ENCODE measurements at regions not wholly inside any gene's neighbourhood (a gene's known extent, or its start where the extent isn't known, plus 50 kb on each side); places are given as distances from the start of the nearest gene placed in this dataset.

- no peak for DNase-seq
- WGBS (ENCODE audit: low lambda C conversion rate), result 75% methylated on average over 6 of the region's 6 CpGs
- no peaks in the 10 kb centered on the region for H3K9me3 ChIP-seq
- TF ChIP-seq, protein P1, sequence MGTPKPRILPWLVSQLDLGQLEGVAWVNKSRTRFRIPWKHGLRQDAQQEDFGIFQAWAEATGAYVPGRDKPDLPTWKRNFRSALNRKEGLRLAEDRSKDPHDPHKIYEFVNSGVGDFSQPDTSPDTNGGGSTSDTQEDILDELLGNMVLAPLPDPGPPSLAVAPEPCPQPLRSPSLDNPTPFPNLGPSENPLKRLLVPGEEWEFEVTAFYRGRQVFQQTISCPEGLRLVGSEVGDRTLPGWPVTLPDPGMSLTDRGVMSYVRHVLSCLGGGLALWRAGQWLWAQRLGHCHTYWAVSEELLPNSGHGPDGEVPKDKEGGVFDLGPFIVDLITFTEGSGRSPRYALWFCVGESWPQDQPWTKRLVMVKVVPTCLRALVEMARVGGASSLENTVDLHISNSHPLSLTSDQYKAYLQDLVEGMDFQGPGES (IDR thresholded peaks at IDR 0.05; ENCODE audit: low read depth, low read length), result no peak
- TF ChIP-seq EZH2phosphoT487 (IDR thresholded peaks at IDR 0.05; ENCODE audit: borderline replicate concordance, low read depth) (no peak), NRF1 (IDR thresholded peaks at IDR 0.05; ENCODE audit: low read depth, low read length) (no peak), RCOR1 (IDR thresholded peaks at IDR 0.05; ENCODE audit: low read length) (no peak), POLR2AphosphoS5 (IDR thresholded peaks at IDR 0.05; ENCODE audit: low read depth, low read length) (no peak), USF1 (IDR thresholded peaks at IDR 0.05; ENCODE audit: borderline replicate concordance, low read depth) (no peak), RFX5 (IDR thresholded peaks at IDR 0.05; ENCODE audit: low read length) (no peak), SIN3A (IDR thresholded peaks at IDR 0.05; ENCODE audit: borderline replicate concordance, low read depth, low read length) (no peak)
- TF ChIP-seq, protein P2, sequence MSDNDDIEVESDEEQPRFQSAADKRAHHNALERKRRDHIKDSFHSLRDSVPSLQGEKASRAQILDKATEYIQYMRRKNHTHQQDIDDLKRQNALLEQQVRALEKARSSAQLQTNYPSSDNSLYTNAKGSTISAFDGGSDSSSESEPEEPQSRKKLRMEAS (IDR thresholded peaks at IDR 0.05; ENCODE audit: low read depth), result no peak
- no peak overlapping the region for H3K9ac ChIP-seq
- H3K27ac ChIP-seq (ENCODE audit: low read depth in 2 of 2, low read length in 1 of 2), result no peak overlapping the region
- H3K79me2 ChIP-seq (ENCODE audit: insufficient read depth), result no peaks in the 10 kb centered on the region
- no peak overlapping the region for H3K4me2 ChIP-seq
- no peak overlapping the region for H3K4me3 ChIP-seq (ENCODE audit: low read depth in 2 of 2, low read length in 1 of 2)
- no peaks in the 10 kb centered on the region for H3K4me1 ChIP-seq (ENCODE audit: control insufficient read depth in 1 of 2, insufficient read depth in 2 of 2, low read depth in 1 of 2, low read length in 1 of 2)
- H2AFZ ChIP-seq (ENCODE audit: low read depth), result no peak overlapping the region
- no peaks in the 10 kb centered on the region for H4K20me1 ChIP-seq (ENCODE audit: insufficient read depth)
- H3F3A ChIP-seq (replicated peaks; ENCODE audit: insufficient read depth), result no peaks in the 10 kb centered on the region
- CTCF ChIA-PET, result no interaction called here
- H3K27me3 ChIP-seq (ENCODE audit: insufficient read depth), result no peaks in the 10 kb centered on the region; the same call in 1 of the 2 replicates
- POLR2A ChIA-PET, result no interaction called here
- no peaks in the 10 kb centered on the region for H3K9me2 ChIP-seq
- H3K36me3 ChIP-seq (replicated peaks in 1 of 2; ENCODE audit: control insufficient read depth in 1 of 2, insufficient read depth in 2 of 2, low read length in 1 of 2), result no peaks in the 10 kb centered on the region
Observed at GRCh38 chr12:45627407-45628069, 102.0 kb upstream of the ARID2 start.

GRCh38 chr12:45629292-45629691 lies 100.2 kb upstream of the ARID2 start:
- Histone ChIP-seq H3F3A (replicated peaks; ENCODE audit: insufficient read depth) (no peaks in the 10 kb centered on the region), H3K27ac (ENCODE audit: low read depth in 2 of 2, low read length in 1 of 2) (no peak overlapping the region), H3K4me1 (ENCODE audit: control insufficient read depth in 1 of 2, insufficient read depth in 2 of 2, low read depth in 1 of 2, low read length in 1 of 2) (no peaks in the 10 kb centered on the region), H3K9me3 (no peaks in the 10 kb centered on the region), H4K20me1 (ENCODE audit: insufficient read depth) (no peaks in the 10 kb centered on the region), H3K79me2 (ENCODE audit: insufficient read depth) (no peaks in the 10 kb centered on the region), H3K4me2 (no peak overlapping the region), H2AFZ (ENCODE audit: low read depth) (no peak overlapping the region), H3K27me3 (ENCODE audit: insufficient read depth) (no peaks in the 10 kb centered on the region; the same call in 1 of the 2 replicates), H3K9me2 (no peaks in the 10 kb centered on the region), H3K9ac (no peak overlapping the region), H3K4me3 (ENCODE audit: low read depth in 2 of 2, low read length in 1 of 2) (no peak overlapping the region), H3K36me3 (replicated peaks in 1 of 2; ENCODE audit: control insufficient read depth in 1 of 2, insufficient read depth in 2 of 2, low read length in 1 of 2) (no peaks in the 10 kb centered on the region)
- no peak for DNase-seq
- POLR2A ChIA-PET, result no interaction called here
- CTCF ChIA-PET, result interaction anchor here (0.9 kb wide), 1 partner anchor 85 kb away, joined by 3 read pairs; no protein-coding TSS in a partner anchor
- TF ChIP-seq GATA2 (CRISPR knock-in tag; IDR thresholded peaks at IDR 0.05), result no peak
- TF ChIP-seq FOSL2 (IDR thresholded peaks at IDR 0.05; ENCODE audit: borderline replicate concordance, low read depth), result no peak
- no peak for TF ChIP-seq USF2 (IDR thresholded peaks at IDR 0.05; ENCODE audit: borderline replicate concordance, low read depth, low read length)
- TF ChIP-seq, protein P3, sequence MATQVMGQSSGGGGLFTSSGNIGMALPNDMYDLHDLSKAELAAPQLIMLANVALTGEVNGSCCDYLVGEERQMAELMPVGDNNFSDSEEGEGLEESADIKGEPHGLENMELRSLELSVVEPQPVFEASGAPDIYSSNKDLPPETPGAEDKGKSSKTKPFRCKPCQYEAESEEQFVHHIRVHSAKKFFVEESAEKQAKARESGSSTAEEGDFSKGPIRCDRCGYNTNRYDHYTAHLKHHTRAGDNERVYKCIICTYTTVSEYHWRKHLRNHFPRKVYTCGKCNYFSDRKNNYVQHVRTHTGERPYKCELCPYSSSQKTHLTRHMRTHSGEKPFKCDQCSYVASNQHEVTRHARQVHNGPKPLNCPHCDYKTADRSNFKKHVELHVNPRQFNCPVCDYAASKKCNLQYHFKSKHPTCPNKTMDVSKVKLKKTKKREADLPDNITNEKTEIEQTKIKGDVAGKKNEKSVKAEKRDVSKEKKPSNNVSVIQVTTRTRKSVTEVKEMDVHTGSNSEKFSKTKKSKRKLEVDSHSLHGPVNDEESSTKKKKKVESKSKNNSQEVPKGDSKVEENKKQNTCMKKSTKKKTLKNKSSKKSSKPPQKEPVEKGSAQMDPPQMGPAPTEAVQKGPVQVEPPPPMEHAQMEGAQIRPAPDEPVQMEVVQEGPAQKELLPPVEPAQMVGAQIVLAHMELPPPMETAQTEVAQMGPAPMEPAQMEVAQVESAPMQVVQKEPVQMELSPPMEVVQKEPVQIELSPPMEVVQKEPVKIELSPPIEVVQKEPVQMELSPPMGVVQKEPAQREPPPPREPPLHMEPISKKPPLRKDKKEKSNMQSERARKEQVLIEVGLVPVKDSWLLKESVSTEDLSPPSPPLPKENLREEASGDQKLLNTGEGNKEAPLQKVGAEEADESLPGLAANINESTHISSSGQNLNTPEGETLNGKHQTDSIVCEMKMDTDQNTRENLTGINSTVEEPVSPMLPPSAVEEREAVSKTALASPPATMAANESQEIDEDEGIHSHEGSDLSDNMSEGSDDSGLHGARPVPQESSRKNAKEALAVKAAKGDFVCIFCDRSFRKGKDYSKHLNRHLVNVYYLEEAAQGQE (IDR thresholded peaks at IDR 0.05; ENCODE audit: low read depth, low read length), result no peak
- TF ChIP-seq FOXM1 (IDR thresholded peaks at IDR 0.05; ENCODE audit: low read depth), result no peak
- TF ChIP-seq CTCF (IDR thresholded peaks at IDR 0.05), result no peak
- no peak for TF ChIP-seq MXI1 (IDR thresholded peaks at IDR 0.05; ENCODE audit: low read depth, low read length)
- no peak for TF ChIP-seq SIN3A (IDR thresholded peaks at IDR 0.05; ENCODE audit: borderline replicate concordance, low read depth, low read length)
- no peak for TF ChIP-seq TAF1 (IDR thresholded peaks at IDR 0.05; ENCODE audit: borderline replicate concordance, low read depth, low read length)

Data from SK-N-SH (cell line).